ENCODE measurements at regions not wholly inside any gene's neighbourhood (a gene's known extent, or its start where the extent isn't known, plus 50 kb on each side); places are given as distances from the start of the nearest gene placed in this dataset.

DNA sequence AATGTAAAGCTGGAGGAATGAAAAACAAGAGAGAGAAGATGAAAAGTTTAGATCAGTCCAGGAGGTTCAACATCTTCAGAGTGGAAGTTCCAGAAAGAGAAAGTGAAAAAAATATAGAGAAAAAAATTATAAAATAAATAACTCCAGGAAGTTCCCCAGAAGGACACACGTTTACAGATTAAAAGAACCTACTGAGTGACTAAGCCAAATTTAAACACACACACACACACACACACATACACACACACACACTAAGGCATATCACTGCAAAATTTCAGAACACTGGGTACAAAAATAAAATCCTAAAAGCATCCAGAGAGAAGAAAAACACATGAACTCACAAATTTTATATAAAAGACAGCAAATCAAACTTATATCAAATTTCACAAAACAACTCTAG is 85.9 kb upstream of the PMAIP1 start:
- H3K27ac ChIP-seq, result no peak overlapping the region

GRCh38 chr18:59810735-59811520 is 88.9 kb upstream of the PMAIP1 start:
- no peaks in the 10 kb centered on the region for H3K9me3 ChIP-seq (ENCODE audit: insufficient read depth, low read depth)
- no peaks in the 10 kb centered on the region for H3K79me2 ChIP-seq (ENCODE audit: low read depth)
- H3K4me3 ChIP-seq, result no peak overlapping the region
- H3K9me2 ChIP-seq (ENCODE audit: insufficient read depth), result no peaks in the 10 kb centered on the region
- H3K36me3 ChIP-seq (ENCODE audit: low read depth), result no peaks in the 10 kb centered on the region
- POLR2A ChIA-PET (ENCODE audit: unreplicated experiment), result no interaction called here
- TF ChIP-seq EZH2 (IDR thresholded peaks at IDR 0.05; ENCODE audit: low read depth) (no peak), CTCF (conservative IDR thresholded peaks at IDR 0.05) (no peak)
- DNase-seq, result no peak
- intact Hi-C loops (cut with micrococcal nuclease; ENCODE audit: unreplicated experiment), result no loop called here
- H3K27me3 ChIP-seq (ENCODE audit: insufficient read depth, low read depth), result no peaks in the 10 kb centered on the region
- H4K20me1 ChIP-seq (ENCODE audit: insufficient read depth), result no peaks in the 10 kb centered on the region
- H3F3A ChIP-seq (ENCODE audit: insufficient read depth, low read depth), result no peaks in the 10 kb centered on the region
- no TSS peak for BruUV-seq (replicated peaks)
- no peak overlapping the region for H3K4me2 ChIP-seq
- no peak overlapping the region for H3K27ac ChIP-seq
- no peaks in the 10 kb centered on the region for H3K4me1 ChIP-seq (replicated peaks; ENCODE audit: insufficient read depth)
- CTCF ChIA-PET, result no interaction called here
- no peak overlapping the region for H2AFZ ChIP-seq

More for the DNA sequence above, 85.9 kb upstream of the PMAIP1 start:
- TF ChIP-seq CTCF (conservative IDR thresholded peaks at IDR 0.05) (no peak), EZH2 (IDR thresholded peaks at IDR 0.05; ENCODE audit: low read depth) (no peak)
- H3K27me3 ChIP-seq (ENCODE audit: insufficient read depth, low read depth), result no peaks in the 10 kb centered on the region
- H3F3A ChIP-seq (ENCODE audit: insufficient read depth, low read depth), result no peaks in the 10 kb centered on the region
- no peaks in the 10 kb centered on the region for H3K36me3 ChIP-seq (ENCODE audit: low read depth)
- no peaks in the 10 kb centered on the region for H3K79me2 ChIP-seq (ENCODE audit: low read depth)
- no peaks in the 10 kb centered on the region for H3K9me2 ChIP-seq (ENCODE audit: insufficient read depth)
- ChIA-PET CTCF (no interaction called here), POLR2A (ENCODE audit: unreplicated experiment) (no interaction called here)
- no peaks in the 10 kb centered on the region for H3K9me3 ChIP-seq (ENCODE audit: insufficient read depth, low read depth)
- BruUV-seq (replicated peaks), result no TSS peak
- H2AFZ ChIP-seq, result no peak overlapping the region
- intact Hi-C loops (cut with micrococcal nuclease; ENCODE audit: unreplicated experiment), result no loop called here
- no peak for DNase-seq
- no peak overlapping the region for H3K4me3 ChIP-seq
- H4K20me1 ChIP-seq (ENCODE audit: insufficient read depth), result no peaks in the 10 kb centered on the region
- no peaks in the 10 kb centered on the region for H3K4me1 ChIP-seq (replicated peaks; ENCODE audit: insufficient read depth)
- no peak overlapping the region for H3K4me2 ChIP-seq

DNA sequence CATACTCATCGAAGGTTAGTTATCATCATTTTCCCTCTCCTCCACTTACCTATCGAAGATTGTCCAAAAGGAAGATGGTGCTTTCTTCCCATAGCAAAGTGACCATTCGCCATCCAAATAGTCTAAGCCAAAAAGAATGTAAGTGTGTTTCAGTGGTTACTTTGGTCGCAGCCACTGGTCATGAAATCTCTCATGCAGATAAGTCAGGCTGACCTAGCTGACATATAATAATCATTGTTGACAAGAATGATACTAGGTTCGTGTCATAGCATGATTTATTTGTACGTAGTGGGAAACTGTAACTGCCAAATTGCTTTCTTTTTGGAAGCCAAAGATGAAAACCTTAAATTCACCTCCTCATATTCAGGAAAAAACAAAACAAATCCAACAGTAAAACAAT is 89.6 kb upstream of the PMAIP1 start:
- no peaks in the 10 kb centered on the region for H3K9me2 ChIP-seq (ENCODE audit: insufficient read depth)
- no peaks in the 10 kb centered on the region for H3K27me3 ChIP-seq (ENCODE audit: insufficient read depth, low read depth)
- no peaks in the 10 kb centered on the region for H3K4me1 ChIP-seq (replicated peaks; ENCODE audit: insufficient read depth)
- intact Hi-C loops (cut with micrococcal nuclease; ENCODE audit: unreplicated experiment), result no loop called here
- no peak for DNase-seq
- no TSS peak for BruUV-seq (replicated peaks)
- no peaks in the 10 kb centered on the region for H3F3A ChIP-seq (ENCODE audit: insufficient read depth, low read depth)
- H3K79me2 ChIP-seq (ENCODE audit: low read depth), result no peaks in the 10 kb centered on the region
- H4K20me1 ChIP-seq (ENCODE audit: insufficient read depth), result no peaks in the 10 kb centered on the region
- H3K4me2 ChIP-seq, result no peak overlapping the region
- H3K27ac ChIP-seq, result no peak overlapping the region
- no peaks in the 10 kb centered on the region for H3K9me3 ChIP-seq (ENCODE audit: insufficient read depth, low read depth)
- no peaks in the 10 kb centered on the region for H3K36me3 ChIP-seq (ENCODE audit: low read depth)
- no peak overlapping the region for H2AFZ ChIP-seq
- POLR2A ChIA-PET (ENCODE audit: unreplicated experiment), result no interaction called here
- CTCF ChIA-PET, result no interaction called here
- no peak for TF ChIP-seq CTCF (conservative IDR thresholded peaks at IDR 0.05)
- TF ChIP-seq EZH2 (IDR thresholded peaks at IDR 0.05; ENCODE audit: low read depth), result no peak
- no peak overlapping the region for H3K4me3 ChIP-seq
